Left ventricle myocardium inferior (tissue), 1 donor: ENCODE measurements at regions not wholly inside any gene's neighbourhood (a gene's known extent, or its start where the extent isn't known, plus 50 kb on each side); places are given as distances from the start of the nearest gene placed in this dataset.

Experiments used
- DNase-seq: peaks from one replicate; pipeline ENCODE4 v3.0.0-alpha.2; 2020
- H3K27ac ChIP-seq: fragments of 200-600 bp; replicated peaks from 2 replicates; pipeline ENCODE4 v1.8.0; 2021
- H3K27me3 ChIP-seq: fragments of 200-600 bp; 2 replicates; pipeline ENCODE4 v1.8.0; 2021; ENCODE audit warnings: low read depth
- H3K36me3 ChIP-seq: fragments of 200-600 bp; 2 replicates; pipeline ENCODE4 v1.8.0; 2021
- H3K4me1 ChIP-seq: fragments of 200-600 bp; 2 replicates; pipeline ENCODE4 v1.8.0; 2021
- H3K4me3 ChIP-seq: fragments of 200-600 bp; 2 replicates; pipeline ENCODE4 v1.8.0; 2021; ENCODE audit warnings: mild to moderate bottlenecking, moderate library complexity
- H3K9me3 ChIP-seq: fragments of 200-600 bp; replicated peaks from 2 replicates; pipeline ENCODE4 v1.8.0; 2021
- CTCF ChIP-seq: fragments of 200-600 bp; IDR thresholded peaks from 2 replicates; pipeline ENCODE4 v1.8.0; 2021; ENCODE audit warnings: antibody characterized with exemption, mild to moderate bottlenecking, borderline replicate concordance
- intact Hi-C: fragments of 100-400 bp; cut with micrococcal nuclease; formaldehyde crosslinking; loops from one replicate; pipeline ENCODE4 v1.11.0; 2022
- donor health status: DM: no; HTN: yes; CAD: no; lungs with severe emphysema.

- no peaks in the 10 kb centered on the region for H3K27me3 ChIP-seq
- DNase-seq: no peak
- H3K36me3 ChIP-seq: no peaks in the 10 kb centered on the region
- no peak overlapping the region for H3K4me3 ChIP-seq
- intact Hi-C loops: no loop called here
- no peaks in the 10 kb centered on the region for H3K4me1 ChIP-seq
- H3K9me3 ChIP-seq: no peaks in the 10 kb centered on the region
- no peak overlapping the region for H3K27ac ChIP-seq
- no peak for TF ChIP-seq CTCF
Measured at GRCh38 chrX:155679715-155680114, 67.0 kb upstream of the TMLHE start.

GRCh38 chrX:155673338-155673737 lies 60.6 kb upstream of the TMLHE start:
- no peaks in the 10 kb centered on the region for H3K9me3 ChIP-seq
- DNase-seq: no peak
- TF ChIP-seq CTCF: no peak
- no peak overlapping the region for H3K27ac ChIP-seq
- H3K36me3 ChIP-seq: no peaks in the 10 kb centered on the region
- H3K27me3 ChIP-seq: no peaks in the 10 kb centered on the region
- intact Hi-C loops: no loop called here
- H3K4me1 ChIP-seq: no peaks in the 10 kb centered on the region
- H3K4me3 ChIP-seq: no peak overlapping the region

GRCh38 chrX:155666741-155667140 lies 54.0 kb upstream of the TMLHE start:
- Histone ChIP-seq H3K36me3 (no peaks in the 10 kb centered on the region), H3K4me1 (no peaks in the 10 kb centered on the region), H3K27ac (no peak overlapping the region), H3K9me3 (peaks cover 7% of the 10 kb centered on the region), H3K27me3 (no peaks in the 10 kb centered on the region), H3K4me3 (no peak overlapping the region)
- no peak for TF ChIP-seq CTCF
- intact Hi-C loops: no loop called here
- no peak for DNase-seq
